HepG2 (cell line): ENCODE measurements at regions not wholly inside any gene's neighbourhood (a gene's known extent, or its start where the extent isn't known, plus 50 kb on each side); places are given as distances from the start of the nearest gene placed in this dataset.

Source experiments
- CCDC6 ChIP-seq: sonication (generic); formaldehyde crosslinking; IDR thresholded peaks from 2 replicates; pipeline ENCODE4 v1.8.1; 2022; ENCODE audit warnings: mild to moderate bottlenecking, missing genetic modification reagents, moderate library complexity
- CEBPG ChIP-seq: IDR thresholded peaks from 2 replicates; pipeline ENCODE4 v1.6.1; 2016
- CREM ChIP-seq, 2 experiments: sonication (generic) in 1 of 2; formaldehyde crosslinking in 1 of 2; IDR thresholded peaks; 2 replicates each; pipeline versions ENCODE4 v1.4.0 to v1.6.1; 2016 to 2020; ENCODE audit warnings: antibody characterized with exemption in 1 of 2, mild to moderate bottlenecking in 1 of 2, missing genetic modification reagents in 1 of 2
- DMAP1 ChIP-seq: IDR thresholded peaks from 2 replicates; pipeline ENCODE4 v1.6.1; 2016
- FIP1L1 ChIP-seq: fragments of 200-400 bp; formaldehyde crosslinking; IDR thresholded peaks from 2 replicates; pipeline ENCODE4 v1.6.1; 2018; ENCODE audit warnings: low read depth, mild to moderate bottlenecking, low read length, moderate library complexity, borderline replicate concordance; ENCODE audit not compliant: insufficient read depth
- HES4 ChIP-seq: sonication (generic); formaldehyde crosslinking; IDR thresholded peaks from 2 replicates; pipeline ENCODE4 v1.9.0; 2021; ENCODE audit warnings: mild to moderate bottlenecking, missing genetic modification reagents, borderline replicate concordance
- HOXA5 ChIP-seq: sonication (generic); formaldehyde crosslinking; IDR thresholded peaks from 2 replicates; pipeline ENCODE4 v1.4.0; 2020; ENCODE audit warnings: missing genetic modification reagents
- HOXA9 ChIP-seq: sonication (generic); formaldehyde crosslinking; IDR thresholded peaks from 2 replicates; pipeline ENCODE4 v1.8.1; 2022; ENCODE audit warnings: missing genetic modification reagents, mild to moderate bottlenecking, moderate library complexity, borderline replicate concordance
- KAT8 ChIP-seq: IDR thresholded peaks from 2 replicates; pipeline ENCODE4 v1.6.1; 2016; ENCODE audit warnings: missing genetic modification reagents, missing compliant biosample characterization
- MIER3 ChIP-seq: IDR thresholded peaks from 2 replicates; pipeline ENCODE4 v1.6.1; 2016; ENCODE audit warnings: missing compliant biosample characterization, borderline replicate concordance
- SOX13 ChIP-seq, 3 experiments: fragments of 450-650 bp in 1 of 3; sonication (generic) in 1 of 3; formaldehyde crosslinking in 1 of 3; IDR thresholded peaks in 2 of 3; conservative IDR thresholded peaks in 1 of 3; 2 replicates each; pipeline versions ENCODE4 v1.5.0 to v1.6.1; 2016 to 2020; ENCODE audit warnings: antibody characterized with exemption in 1 of 3, mild to moderate bottlenecking in 1 of 3, missing compliant biosample characterization in 1 of 3, missing genetic modification reagents in 1 of 3, moderate library complexity in 1 of 3
- TARDBP ChIP-seq: sonication (generic); formaldehyde crosslinking; IDR thresholded peaks from 2 replicates; pipeline ENCODE4 v1.8.0; 2022; ENCODE audit warnings: mild to moderate bottlenecking, missing genetic modification reagents
- ZFYVE20 ChIP-seq: sonication (generic); formaldehyde crosslinking; IDR thresholded peaks from 2 replicates; pipeline ENCODE4 v1.8.0; 2023; ENCODE audit warnings: low read depth, mild to moderate bottlenecking, moderate library complexity, missing genetic modification reagents, borderline replicate concordance
- ZMYM2 ChIP-seq: sonication (generic); formaldehyde crosslinking; IDR thresholded peaks from 2 replicates; pipeline ENCODE4 v1.8.0; 2022; ENCODE audit warnings: mild to moderate bottlenecking, missing genetic modification reagents
- ZNF230 ChIP-seq: sonication (generic); formaldehyde crosslinking; IDR thresholded peaks from 2 replicates; pipeline ENCODE4 v1.4.0; 2020; ENCODE audit warnings: mild to moderate bottlenecking, missing genetic modification reagents
- ZNF326 ChIP-seq: sonication (generic); formaldehyde crosslinking; IDR thresholded peaks from 2 replicates; pipeline ENCODE4 v1.4.0; 2020; ENCODE audit warnings: missing genetic modification reagents, borderline replicate concordance
- ZNF383 ChIP-seq: sonication (generic); formaldehyde crosslinking; IDR thresholded peaks from 2 replicates; pipeline ENCODE4 v1.4.0; 2020; ENCODE audit warnings: missing genetic modification reagents, mild to moderate bottlenecking, borderline replicate concordance
- ZNF549 ChIP-seq: sonication (generic); formaldehyde crosslinking; IDR thresholded peaks from 2 replicates; pipeline ENCODE4 v1.5.0; 2020; ENCODE audit warnings: missing genetic modification reagents
- ZNF580 ChIP-seq: IDR thresholded peaks from 2 replicates; pipeline ENCODE4 v1.6.1; 2016; ENCODE audit warnings: low read depth, borderline replicate concordance
- ZNF614 ChIP-seq: IDR thresholded peaks from 2 replicates; pipeline ENCODE4 v1.6.1; 2018; ENCODE audit warnings: missing biosample characterization, missing genetic modification reagents, inconsistent platforms, borderline replicate concordance
- ZNF7 ChIP-seq: IDR thresholded peaks from 2 replicates; pipeline ENCODE4 v1.6.1; 2016; ENCODE audit warnings: missing biosample characterization, missing genetic modification reagents
- TF ChIP-seq, protein P1 (sequence below): sonication (generic); formaldehyde crosslinking; IDR thresholded peaks from 2 replicates; pipeline ENCODE4 v1.4.0; 2020; ENCODE audit warnings: mild to moderate bottlenecking, missing genetic modification reagents, borderline replicate concordance
- TF ChIP-seq, protein P2 (sequence below): sonication (generic); formaldehyde crosslinking; IDR thresholded peaks from 2 replicates; pipeline ENCODE4 v1.5.0; 2020; ENCODE audit warnings: mild to moderate bottlenecking, missing genetic modification reagents, moderate library complexity

DNA sequence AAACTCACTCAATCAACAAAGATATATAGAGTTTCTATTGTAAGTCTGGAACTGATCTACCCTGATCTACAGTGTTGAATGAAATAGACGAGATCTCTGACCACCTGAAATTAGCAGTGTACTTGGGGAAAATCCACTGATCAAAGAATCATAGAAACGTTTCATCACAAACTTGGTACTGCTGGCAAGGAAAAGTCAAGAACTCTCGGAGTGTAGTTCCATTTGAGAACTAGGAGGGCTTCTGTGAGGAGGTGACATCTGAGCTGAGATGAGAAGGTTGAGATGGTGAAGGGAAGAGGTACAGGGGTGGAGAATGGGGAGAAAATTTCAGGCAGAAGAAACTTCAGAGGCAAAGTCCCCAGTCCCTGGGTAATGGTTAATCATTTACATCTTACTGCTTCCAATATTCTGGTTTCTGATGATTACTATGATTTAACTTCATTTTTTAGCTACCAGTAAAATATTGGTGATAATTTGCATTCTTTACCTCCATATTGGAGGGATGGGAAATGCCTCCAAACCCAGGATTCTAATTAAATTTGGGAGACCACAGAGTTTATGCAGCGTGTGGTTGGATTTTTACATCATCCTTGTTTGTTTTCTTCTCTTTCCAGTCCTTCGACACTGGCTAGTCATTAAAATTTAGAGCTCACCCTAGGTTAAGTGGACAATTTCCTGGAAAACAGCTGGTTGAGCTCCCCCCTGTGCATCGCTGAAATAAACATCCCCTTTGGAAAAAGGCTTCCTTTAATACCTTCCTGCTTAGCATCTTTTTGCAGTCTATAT lies 191.9 kb downstream of the BCAS1 start (continued):
- TF ChIP-seq, protein P1, sequence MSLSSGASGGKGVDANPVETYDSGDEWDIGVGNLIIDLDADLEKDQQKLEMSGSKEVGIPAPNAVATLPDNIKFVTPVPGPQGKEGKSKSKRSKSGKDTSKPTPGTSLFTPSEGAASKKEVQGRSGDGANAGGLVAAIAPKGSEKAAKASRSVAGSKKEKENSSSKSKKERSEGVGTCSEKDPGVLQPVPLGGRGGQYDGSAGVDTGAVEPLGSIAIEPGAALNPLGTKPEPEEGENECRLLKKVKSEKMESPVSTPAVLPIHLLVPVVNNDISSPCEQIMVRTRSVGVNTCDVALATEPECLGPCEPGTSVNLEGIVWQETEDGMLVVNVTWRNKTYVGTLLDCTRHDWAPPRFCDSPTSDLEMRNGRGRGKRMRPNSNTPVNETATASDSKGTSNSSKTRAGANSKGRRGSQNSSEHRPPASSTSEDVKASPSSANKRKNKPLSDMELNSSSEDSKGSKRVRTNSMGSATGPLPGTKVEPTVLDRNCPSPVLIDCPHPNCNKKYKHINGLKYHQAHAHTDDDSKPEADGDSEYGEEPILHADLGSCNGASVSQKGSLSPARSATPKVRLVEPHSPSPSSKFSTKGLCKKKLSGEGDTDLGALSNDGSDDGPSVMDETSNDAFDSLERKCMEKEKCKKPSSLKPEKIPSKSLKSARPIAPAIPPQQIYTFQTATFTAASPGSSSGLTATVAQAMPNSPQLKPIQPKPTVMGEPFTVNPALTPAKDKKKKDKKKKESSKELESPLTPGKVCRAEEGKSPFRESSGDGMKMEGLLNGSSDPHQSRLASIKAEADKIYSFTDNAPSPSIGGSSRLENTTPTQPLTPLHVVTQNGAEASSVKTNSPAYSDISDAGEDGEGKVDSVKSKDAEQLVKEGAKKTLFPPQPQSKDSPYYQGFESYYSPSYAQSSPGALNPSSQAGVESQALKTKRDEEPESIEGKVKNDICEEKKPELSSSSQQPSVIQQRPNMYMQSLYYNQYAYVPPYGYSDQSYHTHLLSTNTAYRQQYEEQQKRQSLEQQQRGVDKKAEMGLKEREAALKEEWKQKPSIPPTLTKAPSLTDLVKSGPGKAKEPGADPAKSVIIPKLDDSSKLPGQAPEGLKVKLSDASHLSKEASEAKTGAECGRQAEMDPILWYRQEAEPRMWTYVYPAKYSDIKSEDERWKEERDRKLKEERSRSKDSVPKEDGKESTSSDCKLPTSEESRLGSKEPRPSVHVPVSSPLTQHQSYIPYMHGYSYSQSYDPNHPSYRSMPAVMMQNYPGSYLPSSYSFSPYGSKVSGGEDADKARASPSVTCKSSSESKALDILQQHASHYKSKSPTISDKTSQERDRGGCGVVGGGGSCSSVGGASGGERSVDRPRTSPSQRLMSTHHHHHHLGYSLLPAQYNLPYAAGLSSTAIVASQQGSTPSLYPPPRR (CRISPR knock-in tag) = peak; percentile 34; the same call in 1 of the 2 replicates
- TF ChIP-seq HES4 (CRISPR knock-in tag) = no peak
- TF ChIP-seq HOXA5 (CRISPR knock-in tag) = no peak
- TF ChIP-seq, protein P2, sequence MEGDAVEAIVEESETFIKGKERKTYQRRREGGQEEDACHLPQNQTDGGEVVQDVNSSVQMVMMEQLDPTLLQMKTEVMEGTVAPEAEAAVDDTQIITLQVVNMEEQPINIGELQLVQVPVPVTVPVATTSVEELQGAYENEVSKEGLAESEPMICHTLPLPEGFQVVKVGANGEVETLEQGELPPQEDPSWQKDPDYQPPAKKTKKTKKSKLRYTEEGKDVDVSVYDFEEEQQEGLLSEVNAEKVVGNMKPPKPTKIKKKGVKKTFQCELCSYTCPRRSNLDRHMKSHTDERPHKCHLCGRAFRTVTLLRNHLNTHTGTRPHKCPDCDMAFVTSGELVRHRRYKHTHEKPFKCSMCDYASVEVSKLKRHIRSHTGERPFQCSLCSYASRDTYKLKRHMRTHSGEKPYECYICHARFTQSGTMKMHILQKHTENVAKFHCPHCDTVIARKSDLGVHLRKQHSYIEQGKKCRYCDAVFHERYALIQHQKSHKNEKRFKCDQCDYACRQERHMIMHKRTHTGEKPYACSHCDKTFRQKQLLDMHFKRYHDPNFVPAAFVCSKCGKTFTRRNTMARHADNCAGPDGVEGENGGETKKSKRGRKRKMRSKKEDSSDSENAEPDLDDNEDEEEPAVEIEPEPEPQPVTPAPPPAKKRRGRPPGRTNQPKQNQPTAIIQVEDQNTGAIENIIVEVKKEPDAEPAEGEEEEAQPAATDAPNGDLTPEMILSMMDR (CRISPR knock-in tag) = peak; percentile 26; the same call in 1 of the 2 replicates
- no peak for TF ChIP-seq ZNF549 (CRISPR knock-in tag)
- no peak for TF ChIP-seq ZNF7 (CRISPR knock-in tag)
- no peak for TF ChIP-seq MIER3 (CRISPR knock-in tag)
- TF ChIP-seq ZFYVE20 (CRISPR knock-in tag) = no peak
- TF ChIP-seq ZMYM2 (CRISPR knock-in tag) = no peak
- no peak for TF ChIP-seq DMAP1
- TF ChIP-seq KAT8 (CRISPR knock-in tag) = peak; percentile 20; the same call in 1 of the 2 replicates
- no peak for TF ChIP-seq SOX13 (IDR thresholded peaks at IDR 0.05)
- 0 out of 4 replicates have a peak, but pooled peaks of 1 of the 2 experiments have one; percentile 19 for TF ChIP-seq SOX13 (CRISPR knock-in tag; conservative IDR thresholded peaks at IDR 0.05 in 1 of 2, IDR thresholded peaks at IDR 0.05 in 1 of 2)
- no peak for TF ChIP-seq CEBPG (CRISPR knock-in tag)
- no peak for TF ChIP-seq ZNF230 (CRISPR knock-in tag)
- no peak for TF ChIP-seq FIP1L1
- TF ChIP-seq ZNF383 (CRISPR knock-in tag) = no peak; the same call in 1 of the 2 replicates
- peak; percentile 36; the same call in 1 of the 2 replicates for TF ChIP-seq CREM (IDR thresholded peaks at IDR 0.05)
- no peak for TF ChIP-seq CREM (CRISPR knock-in tag; IDR thresholded peaks at IDR 0.05)
- TF ChIP-seq ZNF580 (CRISPR knock-in tag) = no peak; the same call in 1 of the 2 replicates
- TF ChIP-seq HOXA9 (CRISPR knock-in tag) = no peak
- 0 out of 2 replicates have a peak, but pooled peaks have one; percentile 70 for TF ChIP-seq CCDC6
- no peak for TF ChIP-seq ZNF326 (CRISPR knock-in tag)
- TF ChIP-seq ZNF614 (CRISPR knock-in tag) = no peak
- TF ChIP-seq TARDBP (CRISPR knock-in tag) = peak; percentile 48; the same call in 1 of the 2 replicates
